Astrocyte of the spinal cord (primary cell): ENCODE measurements at regions not wholly inside any gene's neighbourhood (a gene's known extent, or its start where the extent isn't known, plus 50 kb on each side); places are given as distances from the start of the nearest gene placed in this dataset.
"Not testable (repeated sequence)": the region's sequence is repeated elsewhere in the genome, so short reads cannot be mapped to it uniquely, and the experiment has no call there.

Experiments used
- DNase-seq: peaks from one replicate; pipeline ENCODE4 v3.0.0; 2011; ENCODE audit warnings: low read depth, low spot score
- H3K4me3 ChIP-seq: 2 replicates; pipeline ENCODE4 v1.5.1; 2011; ENCODE audit warnings: low read depth, mild to moderate bottlenecking, low read length, moderate library complexity
- CTCF ChIP-seq: IDR thresholded peaks from 2 replicates; pipeline ENCODE4 v1.5.1; 2012; ENCODE audit warnings: low read depth, mild to moderate bottlenecking, low read length, inconsistent platforms
- in situ Hi-C: cut with HindIII; loops from 2 replicates; pipeline ENCODE4 v1.10.0; 2017; ENCODE audit warnings: low sequenced_read_pairs

GRCh38 chr3:189014526-189014925, 157.2 kb upstream of the TPRG1 start:
- in situ Hi-C loops, result no loop called here
- no peak overlapping the region for H3K4me3 ChIP-seq
- DNase-seq, result no peak
- no peak for TF ChIP-seq CTCF

DNA sequence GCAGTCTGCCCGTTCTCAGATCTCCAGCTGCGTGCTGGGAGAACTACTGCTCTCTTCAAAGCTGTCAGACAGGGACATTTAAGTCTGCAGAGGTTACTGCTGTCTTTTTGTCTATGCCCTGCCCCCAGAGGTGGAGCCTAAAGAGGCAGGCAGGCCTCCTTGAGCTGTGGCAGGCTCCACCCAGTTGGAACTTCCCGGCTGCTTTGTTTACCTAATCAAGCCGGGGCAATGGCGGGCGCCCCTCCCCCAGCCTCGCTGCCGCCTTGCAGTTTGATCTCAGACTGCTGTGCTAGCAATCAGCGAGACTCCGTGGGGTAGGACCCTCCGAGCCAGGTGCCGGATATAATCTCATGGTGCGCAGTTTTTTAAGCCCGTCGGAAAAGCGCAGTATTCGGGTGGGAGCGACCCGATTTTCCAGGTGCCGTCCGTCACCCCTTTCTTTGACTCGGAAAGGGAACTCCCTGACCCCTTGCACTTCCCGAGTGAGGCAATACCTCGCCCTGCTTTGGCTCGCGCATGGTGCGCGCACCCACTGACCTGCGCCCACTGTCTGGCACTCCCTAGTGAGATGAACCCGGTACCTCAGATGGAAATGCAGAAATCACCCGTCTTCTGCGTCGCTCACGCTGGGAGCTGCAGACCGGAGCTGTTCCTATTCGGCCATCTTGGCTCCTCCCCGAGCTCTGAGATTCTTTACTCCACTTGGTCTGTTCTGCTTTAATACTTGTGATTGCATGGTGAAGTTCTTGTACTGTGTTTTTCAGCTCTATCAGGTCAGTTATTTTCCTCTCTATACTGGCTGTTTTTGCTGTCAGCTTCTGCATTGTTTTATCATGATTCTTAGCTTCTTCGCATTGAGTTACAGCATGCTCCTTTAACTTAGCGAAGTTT, 148.9 kb upstream of the TPRG1 start:
- in situ Hi-C loops, DNase-seq, H3K4me3 ChIP-seq: not testable (repeated sequence)

- no peak for DNase-seq
- TF ChIP-seq CTCF, result no peak
- H3K4me3 ChIP-seq, result no peak overlapping the region
- in situ Hi-C loops, result no loop called here
These were observed 145.9 kb upstream of the TPRG1 start for GRCh38 chr3:189025866-189026265.

GRCh38 chr3:189027626-189028155, 144.1 kb upstream of the TPRG1 start:
- TF ChIP-seq CTCF, result no peak
- no peak for DNase-seq
- H3K4me3 ChIP-seq, result no peak overlapping the region
- in situ Hi-C loops, result no loop called here

- DNase-seq, result no peak
- in situ Hi-C loops, result no loop called here
- TF ChIP-seq CTCF, result no peak
- no peak overlapping the region for H3K4me3 ChIP-seq
These were observed 132.7 kb upstream of the TPRG1 start for GRCh38 chr3:189038773-189039745.

- H3K4me3 ChIP-seq, result no peak overlapping the region
- in situ Hi-C loops, result no loop called here
- DNase-seq, result no peak
- no peak for TF ChIP-seq CTCF
These were observed 131.0 kb upstream of the TPRG1 start for GRCh38 chr3:189040656-189041335.
